ENCODE measurements at regions not wholly inside any gene's neighbourhood (a gene's known extent, or its start where the extent isn't known, plus 50 kb on each side); places are given as distances from the start of the nearest gene placed in this dataset.
A peak's percentile ranks its signal among the peaks of the same experiment; 100 is the strongest.

DNA sequence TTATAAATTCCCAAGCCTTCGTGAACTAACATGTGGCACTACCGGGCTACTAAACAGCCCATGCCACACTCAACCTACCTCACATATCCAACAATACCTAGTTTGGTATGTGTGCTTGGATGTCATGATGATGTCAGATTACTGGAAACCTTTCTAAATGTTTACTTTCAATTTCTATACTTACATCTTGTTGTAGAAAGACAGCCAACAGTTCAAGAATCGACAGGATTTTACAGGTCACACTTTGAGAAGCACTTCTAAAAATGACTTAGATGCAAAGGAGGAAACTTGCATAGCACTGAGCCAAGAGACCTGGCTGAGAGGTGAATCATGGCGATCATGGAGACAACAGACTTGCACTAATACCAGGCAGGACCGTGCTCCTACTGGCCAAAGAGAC, 209.9 kb downstream of the COL4A1 start:
- no peak for DNase-seq (ENCODE audit: insufficient read length, low spot score)

DNA sequence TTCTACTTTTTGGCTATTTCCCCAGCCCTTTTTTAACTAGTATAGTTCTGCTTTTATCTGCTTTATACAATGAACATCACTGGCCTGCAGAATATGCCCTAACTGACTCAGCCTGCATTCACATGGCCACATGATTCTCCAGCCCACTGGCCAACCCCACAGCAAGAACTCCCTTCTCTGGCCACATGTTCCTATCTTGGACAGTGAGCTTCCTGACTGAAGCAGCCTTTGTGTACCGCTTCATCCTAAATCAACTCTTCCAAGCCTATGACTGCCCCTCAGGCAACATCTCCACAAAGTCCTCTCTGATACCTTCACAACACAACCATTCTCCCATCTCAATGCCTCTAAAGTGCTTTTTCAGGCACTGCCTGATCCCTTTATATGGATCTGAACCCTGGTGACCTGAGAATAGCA, 214.1 kb downstream of the COL4A1 start:
- FAIRE-seq (no peak), DNase-seq (ENCODE audit: insufficient read length, low spot score) (no peak)
- TF ChIP-seq CTCF (IDR thresholded peaks at IDR 0.05; ENCODE audit: insufficient read depth, missing control alignments): no peak

More for the DNA sequence above, 209.9 kb downstream of the COL4A1 start:
- no peak for TF ChIP-seq CTCF (IDR thresholded peaks at IDR 0.05; ENCODE audit: insufficient read depth, missing control alignments)
- FAIRE-seq: no peak

GRCh38 chr13:110089815-110090214, 217.1 kb downstream of the COL4A1 start:
- FAIRE-seq: no peak
- no peak for TF ChIP-seq CTCF (IDR thresholded peaks at IDR 0.05; ENCODE audit: insufficient read depth, missing control alignments)
- no peak for DNase-seq (ENCODE audit: insufficient read length, low spot score)

DNA sequence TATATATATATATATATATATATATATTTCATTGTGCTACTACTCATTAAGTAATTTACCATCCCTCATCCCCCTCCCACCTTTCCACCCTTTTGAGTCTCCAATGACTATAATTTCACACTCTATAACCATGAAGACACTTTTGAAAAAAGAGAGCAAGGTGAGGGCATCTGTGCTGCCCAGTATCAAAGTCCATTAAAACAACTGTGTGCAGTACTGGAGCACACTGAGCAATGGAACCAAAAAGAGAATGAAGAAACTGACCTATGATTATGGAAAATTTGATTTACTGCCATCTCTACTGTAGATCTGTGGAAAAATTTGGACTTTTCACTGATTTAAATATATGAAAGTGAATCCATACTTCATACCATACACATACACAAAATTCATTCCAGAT, 217.9 kb downstream of the COL4A1 start:
- no peak for TF ChIP-seq CTCF (IDR thresholded peaks at IDR 0.05; ENCODE audit: insufficient read depth, missing control alignments)
- FAIRE-seq: no peak
- no peak for DNase-seq (ENCODE audit: insufficient read length, low spot score)

DNA sequence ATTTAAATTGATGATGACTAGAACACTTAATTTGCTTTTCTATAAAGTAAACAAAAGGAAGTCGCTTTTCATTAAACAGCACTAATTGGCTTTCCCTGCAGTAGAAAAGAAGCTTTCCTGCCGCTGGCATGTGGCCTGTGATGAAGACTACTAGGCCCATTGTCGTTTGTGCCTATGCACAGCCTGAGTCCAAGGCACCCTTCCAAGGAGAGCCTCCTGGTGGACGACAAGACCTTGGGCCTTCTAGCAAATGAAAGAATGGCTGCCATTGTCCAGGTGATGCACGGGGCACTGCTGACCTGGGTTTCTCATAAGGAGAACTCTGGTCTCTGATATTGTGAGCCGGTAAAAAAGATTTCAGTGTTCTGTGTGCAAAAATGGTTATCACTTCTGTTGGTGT, 233.0 kb downstream of the COL4A1 start:
- TF ChIP-seq CTCF (IDR thresholded peaks at IDR 0.05; ENCODE audit: insufficient read depth, missing control alignments): no peak
- FAIRE-seq: no peak
- DNase-seq (ENCODE audit: insufficient read length, low spot score): no peak

- no peak for TF ChIP-seq CTCF (IDR thresholded peaks at IDR 0.05; ENCODE audit: insufficient read depth, missing control alignments)
- peak; percentile 76 for FAIRE-seq
- no peak for DNase-seq (ENCODE audit: insufficient read length, low spot score)
Observed at GRCh38 chr13:110070511-110071120, 236.3 kb downstream of the COL4A1 start.

GRCh38 chr13:110070046-110070445, 236.9 kb downstream of the COL4A1 start:
- peak; percentile 46 for FAIRE-seq
- no peak for DNase-seq (ENCODE audit: insufficient read length, low spot score)
- no peak for TF ChIP-seq CTCF (IDR thresholded peaks at IDR 0.05; ENCODE audit: insufficient read depth, missing control alignments)
